GM20000 (cell line): ENCODE measurements at regions not wholly inside any gene's neighbourhood (a gene's known extent, or its start where the extent isn't known, plus 50 kb on each side); places are given as distances from the start of the nearest gene placed in this dataset.

Experiments
- DNase-seq: peaks from one replicate; pipeline ENCODE4 v3.0.0; 2012; ENCODE audit warnings: low spot score
- CTCF ChIP-seq: IDR thresholded peaks from 2 replicates; pipeline ENCODE4 v1.5.1; 2012; ENCODE audit warnings: mild to moderate bottlenecking, control low read depth; ENCODE audit errors: extremely low read depth, missing control alignments

- no peak for DNase-seq
- no peak for TF ChIP-seq CTCF
Measured at GRCh38 chr1:38446936-38447335, 400.3 kb upstream of the POU3F1 start.

- no peak for DNase-seq
- no peak for TF ChIP-seq CTCF
Measured at GRCh38 chr1:38444770-38445442, 398.3 kb upstream of the POU3F1 start.

GRCh38 chr1:38444311-38444710 lies 397.7 kb upstream of the POU3F1 start:
- TF ChIP-seq CTCF = no peak
- no peak for DNase-seq

GRCh38 chr1:38440402-38440801 lies 393.8 kb upstream of the POU3F1 start:
- no peak for TF ChIP-seq CTCF
- no peak for DNase-seq

- DNase-seq = no peak
- no peak for TF ChIP-seq CTCF
Measured at GRCh38 chr1:38436749-38437148, 390.2 kb upstream of the POU3F1 start.

- TF ChIP-seq CTCF = no peak
- no peak for DNase-seq
Measured at GRCh38 chr1:38436006-38436405, 389.4 kb upstream of the POU3F1 start.

- TF ChIP-seq CTCF = no peak
- DNase-seq = no peak
Measured at GRCh38 chr1:38433084-38433722, 386.6 kb upstream of the POU3F1 start.
